BE2C (cell line): ENCODE measurements at regions not wholly inside any gene's neighbourhood (a gene's known extent, or its start where the extent isn't known, plus 50 kb on each side); places are given as distances from the start of the nearest gene placed in this dataset.

Source experiments
- DNase-seq: peaks from one replicate; pipeline ENCODE4 v3.0.0-alpha.2; 2020
- H3K27me3 ChIP-seq: fragments of 250-450 bp; sonication (Bioruptor Pico); 2 replicates; pipeline ENCODE4 v1.5.1; 2020; ENCODE audit warnings: mild to moderate bottlenecking
- H3K36me3 ChIP-seq: fragments of 250-450 bp; sonication (Bioruptor Pico); 2 replicates; pipeline ENCODE4 v1.5.1; 2020; ENCODE audit warnings: mild to moderate bottlenecking
- H3K4me1 ChIP-seq: fragments of 250-450 bp; sonication (Bioruptor Pico); 2 replicates; pipeline ENCODE4 v1.5.1; 2020
- H3K4me3 ChIP-seq: 2 replicates; pipeline ENCODE4 v1.5.1; 2011; ENCODE audit warnings: low read depth, low read length
- H3K9me3 ChIP-seq: fragments of 250-450 bp; sonication (Bioruptor Pico); 2 replicates; pipeline ENCODE4 v1.5.1; 2020
- TF ChIP-seq, protein P1 (sequence below): IDR thresholded peaks from 2 replicates; pipeline ENCODE4 v1.5.1; 2012; ENCODE audit warnings: mild to moderate bottlenecking, low read depth, low read length

DNA sequence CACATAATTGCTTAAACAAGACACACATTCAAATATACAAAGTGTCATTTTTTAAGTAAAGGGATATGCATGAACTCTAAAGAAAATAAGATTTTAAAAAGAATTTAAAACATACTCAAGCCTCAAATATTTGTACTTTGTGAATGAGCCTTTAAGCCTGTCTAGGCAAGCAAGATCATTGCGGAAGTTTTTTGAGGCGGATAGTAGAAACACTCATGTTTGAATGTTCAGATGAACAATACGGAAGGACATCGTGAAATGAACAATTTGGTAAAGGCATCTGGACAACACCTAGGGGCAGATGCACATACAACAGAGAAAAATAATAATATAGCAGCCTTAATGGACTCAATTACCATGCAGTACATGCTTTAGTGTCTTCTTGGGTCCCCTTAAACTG, 928.9 kb downstream of the TFAP2A start:
- no peaks in the 10 kb centered on the region for H3K4me1 ChIP-seq
- no peaks in the 10 kb centered on the region for H3K9me3 ChIP-seq
- H3K27me3 ChIP-seq: no peaks in the 10 kb centered on the region
- no peak overlapping the region for H3K4me3 ChIP-seq
- TF ChIP-seq, protein P1, sequence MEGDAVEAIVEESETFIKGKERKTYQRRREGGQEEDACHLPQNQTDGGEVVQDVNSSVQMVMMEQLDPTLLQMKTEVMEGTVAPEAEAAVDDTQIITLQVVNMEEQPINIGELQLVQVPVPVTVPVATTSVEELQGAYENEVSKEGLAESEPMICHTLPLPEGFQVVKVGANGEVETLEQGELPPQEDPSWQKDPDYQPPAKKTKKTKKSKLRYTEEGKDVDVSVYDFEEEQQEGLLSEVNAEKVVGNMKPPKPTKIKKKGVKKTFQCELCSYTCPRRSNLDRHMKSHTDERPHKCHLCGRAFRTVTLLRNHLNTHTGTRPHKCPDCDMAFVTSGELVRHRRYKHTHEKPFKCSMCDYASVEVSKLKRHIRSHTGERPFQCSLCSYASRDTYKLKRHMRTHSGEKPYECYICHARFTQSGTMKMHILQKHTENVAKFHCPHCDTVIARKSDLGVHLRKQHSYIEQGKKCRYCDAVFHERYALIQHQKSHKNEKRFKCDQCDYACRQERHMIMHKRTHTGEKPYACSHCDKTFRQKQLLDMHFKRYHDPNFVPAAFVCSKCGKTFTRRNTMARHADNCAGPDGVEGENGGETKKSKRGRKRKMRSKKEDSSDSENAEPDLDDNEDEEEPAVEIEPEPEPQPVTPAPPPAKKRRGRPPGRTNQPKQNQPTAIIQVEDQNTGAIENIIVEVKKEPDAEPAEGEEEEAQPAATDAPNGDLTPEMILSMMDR: no peak
- no peaks in the 10 kb centered on the region for H3K36me3 ChIP-seq
- DNase-seq: no peak

DNA sequence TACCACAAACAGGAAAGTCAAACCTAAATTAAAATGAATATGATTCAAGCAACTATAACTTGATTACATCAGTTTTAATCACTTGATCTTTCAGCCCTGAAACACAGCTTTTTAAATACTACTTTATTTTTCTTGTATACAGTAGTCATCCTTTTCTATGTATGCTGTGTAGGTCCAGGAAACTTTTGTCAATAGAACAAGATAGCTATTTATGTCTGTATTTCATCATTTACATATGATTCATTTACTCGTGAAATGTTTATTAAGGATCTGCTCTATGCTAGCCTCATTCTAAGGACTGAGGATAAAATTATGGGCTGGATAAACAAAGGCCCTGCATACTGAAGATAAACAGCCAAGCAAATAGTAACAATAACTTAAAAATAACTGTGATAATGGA, 930.2 kb downstream of the TFAP2A start:
- DNase-seq: no peak
- Histone ChIP-seq H3K36me3 (no peaks in the 10 kb centered on the region), H3K4me1 (no peaks in the 10 kb centered on the region), H3K27me3 (no peaks in the 10 kb centered on the region), H3K9me3 (no peaks in the 10 kb centered on the region), H3K4me3 (no peak overlapping the region)
- TF ChIP-seq, protein P1: no peak

DNA sequence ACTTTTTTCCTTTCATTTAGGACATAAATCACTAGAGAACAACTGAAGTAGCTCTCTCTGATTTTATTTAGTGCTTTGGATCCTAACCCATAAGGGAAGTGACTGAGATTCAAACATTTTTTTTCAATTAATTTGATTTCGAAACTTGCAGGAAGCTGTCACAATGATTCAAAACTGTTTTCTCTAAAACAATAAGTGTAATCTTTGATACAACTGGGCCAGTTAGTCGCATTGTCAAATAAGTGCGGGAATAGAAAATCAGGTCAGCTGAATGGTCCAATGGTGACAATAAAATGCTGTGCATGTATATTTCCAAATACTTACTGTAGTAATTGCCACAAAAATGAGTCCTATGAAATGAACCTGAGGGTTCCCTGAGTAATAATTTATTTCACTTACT, 930.8 kb downstream of the TFAP2A start:
- no peak for DNase-seq
- no peaks in the 10 kb centered on the region for H3K9me3 ChIP-seq
- no peaks in the 10 kb centered on the region for H3K27me3 ChIP-seq
- no peak overlapping the region for H3K4me3 ChIP-seq
- H3K36me3 ChIP-seq: no peaks in the 10 kb centered on the region
- no peaks in the 10 kb centered on the region for H3K4me1 ChIP-seq
- TF ChIP-seq, protein P1: no peak

DNA sequence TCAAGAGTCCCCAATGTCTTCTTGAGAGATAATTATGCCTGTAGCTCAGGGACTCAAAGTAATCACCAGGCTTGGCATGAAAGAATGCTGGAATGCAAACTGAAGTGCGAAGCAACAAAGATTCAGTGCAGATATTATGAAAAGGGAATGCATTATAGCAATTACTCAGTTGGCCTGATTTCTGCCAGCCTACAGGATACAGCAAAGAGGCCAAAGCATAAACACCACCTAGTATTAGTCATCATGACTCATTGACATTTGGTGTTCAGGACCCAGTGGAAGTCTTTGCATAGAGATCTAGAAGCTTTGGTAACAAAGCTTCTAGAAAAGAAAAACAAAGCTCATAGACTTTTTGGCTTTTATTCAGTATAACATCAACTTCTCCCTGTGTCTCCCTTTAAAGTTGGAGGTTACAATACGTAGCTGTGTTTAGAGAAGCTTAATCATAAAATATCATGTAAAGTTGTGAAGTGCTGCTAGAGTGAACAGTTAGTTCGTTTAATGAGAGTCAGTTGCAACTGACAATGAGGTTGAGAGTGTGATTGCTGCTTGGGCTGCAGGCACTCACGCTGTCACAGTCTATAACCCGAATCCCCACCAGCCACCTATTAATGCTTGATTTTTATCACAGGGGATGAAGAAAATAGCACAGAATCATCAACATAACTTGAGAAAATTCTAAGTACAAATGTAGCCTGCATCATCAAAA, 932.7 kb downstream of the TFAP2A start:
- TF ChIP-seq, protein P1: no peak
- Histone ChIP-seq H3K9me3 (no peaks in the 10 kb centered on the region), H3K4me1 (no peaks in the 10 kb centered on the region), H3K4me3 (no peak overlapping the region), H3K36me3 (no peaks in the 10 kb centered on the region), H3K27me3 (no peaks in the 10 kb centered on the region)
- DNase-seq: no peak

DNA sequence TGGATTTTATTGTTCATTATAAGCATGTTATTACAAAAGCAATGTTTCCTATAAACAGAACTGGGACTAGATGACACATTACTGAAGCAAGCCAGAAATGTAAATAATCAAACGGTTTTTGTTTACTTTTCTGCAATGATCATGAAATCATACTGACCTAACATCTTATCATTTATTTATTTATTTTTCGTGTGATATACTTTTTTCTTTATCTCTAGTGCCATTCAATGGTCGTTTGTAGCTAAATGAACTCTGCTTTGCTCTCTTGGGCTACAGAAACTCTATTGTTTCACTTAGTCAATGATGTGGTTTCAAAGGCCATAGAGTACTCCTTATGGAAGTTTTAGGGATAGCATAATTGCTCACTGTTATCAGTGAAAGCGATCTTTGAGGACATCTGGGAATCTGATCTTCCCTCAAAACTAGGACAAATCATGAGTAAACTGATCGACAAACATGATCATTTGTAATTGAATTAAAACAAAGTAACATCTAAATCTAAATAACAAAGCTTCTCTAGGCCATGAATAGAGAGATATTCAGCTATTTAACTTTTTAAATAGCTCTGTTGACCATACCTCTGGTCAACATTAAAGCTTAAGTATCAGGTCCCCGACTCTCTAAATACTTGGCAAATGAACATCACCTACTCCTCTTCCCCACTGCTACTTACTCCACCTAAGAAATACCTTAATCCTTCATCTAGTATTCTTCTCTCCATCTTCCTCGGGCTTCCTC, 933.4 kb downstream of the TFAP2A start:
- Histone ChIP-seq H3K27me3 (no peaks in the 10 kb centered on the region), H3K4me1 (no peaks in the 10 kb centered on the region), H3K9me3 (no peaks in the 10 kb centered on the region), H3K4me3 (no peak overlapping the region), H3K36me3 (no peaks in the 10 kb centered on the region)
- no peak for DNase-seq
- TF ChIP-seq, protein P1: no peak

DNA sequence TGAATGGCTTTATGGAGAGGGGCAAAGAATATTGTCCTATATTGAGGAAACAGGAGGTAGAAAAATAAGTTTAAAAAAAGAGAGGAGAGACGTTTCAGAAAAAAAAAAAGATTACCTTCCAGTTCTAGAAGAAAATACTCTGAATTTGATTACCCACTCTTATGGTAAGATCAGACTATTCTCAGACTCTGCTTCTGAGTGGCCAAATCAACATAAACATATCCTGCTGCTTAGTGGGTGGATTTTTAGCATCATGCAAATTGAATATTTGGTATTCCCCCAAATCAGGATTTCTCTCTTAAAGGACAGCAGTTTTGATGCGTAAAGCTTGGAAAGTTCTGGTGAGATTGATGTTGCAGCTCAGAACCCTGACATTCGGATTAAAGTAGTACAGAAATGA, 946.6 kb downstream of the TFAP2A start:
- Histone ChIP-seq H3K27me3 (no peaks in the 10 kb centered on the region), H3K36me3 (no peaks in the 10 kb centered on the region), H3K9me3 (no peaks in the 10 kb centered on the region), H3K4me1 (no peaks in the 10 kb centered on the region), H3K4me3 (no peak overlapping the region)
- TF ChIP-seq, protein P1: no peak
- DNase-seq: no peak
